Left ventricle myocardium superior (tissue), 1 donor: ENCODE measurements at regions not wholly inside any gene's neighbourhood (a gene's known extent, or its start where the extent isn't known, plus 50 kb on each side); places are given as distances from the start of the nearest gene placed in this dataset.
"Not testable (repeated sequence)": the region's sequence is repeated elsewhere in the genome, so short reads cannot be mapped to it uniquely, and the experiment has no call there.

Experiments
- ATAC-seq: fragments of 200-7000 bp; cut with Tn5 transposase; one replicate; pipeline ENCODE4 v1.9.1; 2020; ENCODE audit warnings: mild to moderate bottlenecking, moderate library complexity
- DNase-seq: peaks from one replicate; pipeline ENCODE4 v3.0.0-alpha.2; 2020
- intact Hi-C: fragments of 100-400 bp; cut with micrococcal nuclease; formaldehyde crosslinking; loops from one replicate; pipeline ENCODE4 v1.11.0; 2022
- donor health status: DM: no; HTN: yes; CAD: no; lungs with severe emphysema.

DNA sequence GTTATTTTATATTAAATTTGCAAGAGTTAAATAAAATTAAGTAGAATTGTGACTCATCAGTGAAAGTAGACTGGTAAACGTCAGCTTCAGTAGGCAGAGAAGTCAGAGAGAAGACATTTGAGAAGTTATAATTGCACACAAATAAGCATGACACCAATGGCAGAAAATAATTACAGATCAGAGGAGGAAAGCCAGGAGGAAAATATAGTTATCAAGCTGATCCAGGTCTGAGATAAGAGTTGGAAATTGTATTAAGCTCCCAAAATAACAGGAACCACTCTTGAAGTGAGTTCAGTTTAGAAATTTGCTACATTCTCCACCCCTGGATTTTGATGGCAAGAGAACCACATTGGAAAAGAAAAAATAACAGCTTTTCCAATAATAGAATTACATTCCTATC, 533.8 kb upstream of the CHORDC1 start:
- no peak for DNase-seq
- ATAC-seq = no peak
- intact Hi-C loops = no loop called here

DNA sequence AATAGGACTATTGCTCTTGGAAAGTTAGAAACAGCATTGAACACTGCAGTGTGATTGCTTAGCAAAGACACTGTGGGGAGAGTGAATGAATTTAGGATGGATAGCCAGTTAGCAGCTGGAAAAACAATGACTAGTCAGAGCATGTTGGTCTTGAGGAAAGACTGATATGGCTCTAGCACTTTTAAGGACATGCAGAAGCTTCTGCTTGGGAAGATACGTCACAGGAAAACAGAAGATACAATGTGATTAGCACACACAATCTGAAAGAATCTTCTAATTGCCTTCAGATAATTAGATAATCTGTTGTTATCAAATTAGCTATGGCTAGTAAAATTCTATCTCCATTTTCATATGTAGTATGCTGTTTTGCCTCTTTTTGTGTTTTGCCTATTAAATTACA, 530.7 kb upstream of the CHORDC1 start:
- DNase-seq (no peak), ATAC-seq (no peak)
- intact Hi-C loops = no loop called here

DNA sequence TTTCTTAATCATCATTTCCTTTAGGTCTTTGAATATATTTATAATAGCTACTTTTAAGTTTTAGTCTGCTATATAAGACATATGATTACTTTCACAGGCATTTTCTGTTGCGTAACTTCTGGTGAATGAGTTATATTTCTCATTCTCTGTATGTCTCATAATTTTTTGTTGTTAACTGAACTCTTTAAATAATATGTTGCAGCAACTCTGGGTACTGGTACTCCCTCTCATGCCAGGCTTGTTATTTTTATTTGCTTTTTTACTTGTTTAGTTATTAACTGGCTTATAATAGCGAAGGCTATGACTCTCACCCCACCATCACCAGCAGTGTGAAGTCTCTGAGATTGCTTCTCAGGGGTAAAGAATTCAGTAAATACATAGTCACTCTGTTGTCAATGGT, 524.2 kb upstream of the CHORDC1 start:
- intact Hi-C loops = no loop called here
- DNase-seq = no peak
- no peak for ATAC-seq

DNA sequence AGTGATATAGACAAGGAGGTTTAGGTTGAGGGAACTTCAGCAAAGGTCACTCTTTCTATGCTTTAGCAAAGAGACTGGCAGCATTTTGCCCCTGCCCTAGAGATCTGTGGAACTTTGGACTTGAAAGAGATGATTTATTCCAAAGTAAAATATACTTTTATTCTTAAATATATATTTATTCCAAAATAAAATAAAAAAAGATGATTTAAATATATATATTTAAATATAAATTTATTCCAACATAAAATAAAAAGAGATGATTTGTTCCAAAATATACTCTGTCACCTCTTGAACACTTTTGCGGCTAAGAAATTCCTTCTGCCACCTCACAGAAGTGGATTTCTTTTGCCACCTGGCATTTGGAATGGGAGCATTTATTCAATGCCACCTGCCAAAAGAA, 521.3 kb upstream of the CHORDC1 start:
- intact Hi-C loops = no loop called here
- DNase-seq (no peak), ATAC-seq (no peak)

DNA sequence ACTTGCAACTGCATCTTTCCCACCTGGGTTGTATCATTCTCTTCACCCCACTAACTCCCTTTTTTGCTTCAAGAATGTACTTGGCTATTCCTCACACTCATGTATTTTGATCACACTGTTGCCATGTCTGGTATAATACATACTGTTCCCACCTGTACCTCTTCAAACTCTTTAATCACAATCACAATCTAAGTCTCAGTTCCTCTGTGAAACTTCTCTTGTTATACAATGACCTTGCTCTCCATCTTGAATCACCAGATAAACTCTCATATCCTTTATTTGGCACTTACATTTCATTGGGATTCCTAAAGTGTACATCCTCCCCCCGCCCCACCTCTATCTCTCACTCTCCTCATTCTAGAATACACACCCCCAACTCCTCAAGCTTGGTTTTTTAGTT, 516.0 kb upstream of the CHORDC1 start:
- intact Hi-C loops = no loop called here
- no peak for ATAC-seq
- no peak for DNase-seq

DNA sequence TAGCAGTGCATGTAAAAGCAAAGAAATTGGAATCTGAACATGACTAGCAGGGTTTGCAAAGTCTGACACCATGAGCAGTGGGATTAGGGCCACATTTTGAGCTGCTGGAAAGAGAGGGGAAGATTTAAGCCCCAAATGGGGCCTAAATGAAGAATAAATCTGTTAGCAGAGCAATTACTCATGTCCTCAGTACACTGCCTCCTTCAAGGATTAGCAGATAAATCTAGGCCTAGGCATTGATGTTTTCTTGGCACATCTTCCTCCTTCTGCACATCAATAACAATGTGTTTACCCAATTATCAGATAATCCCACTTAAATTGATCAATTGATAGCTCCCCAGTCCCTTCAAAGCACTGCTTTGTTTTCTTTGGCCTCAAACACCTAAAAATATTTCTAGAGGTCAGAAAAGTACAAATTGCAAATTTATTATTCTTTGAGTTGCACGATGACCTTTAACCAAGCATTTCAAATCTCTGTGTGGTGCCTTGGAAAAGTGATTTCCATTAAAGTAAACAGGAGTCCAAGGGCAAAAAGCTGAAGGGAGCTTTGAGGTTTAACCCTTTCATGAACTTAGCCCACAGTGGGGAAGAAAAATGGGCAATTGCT, 514.7 kb upstream of the CHORDC1 start:
- ATAC-seq (no peak), DNase-seq (no peak)
- intact Hi-C loops = no loop called here

DNA sequence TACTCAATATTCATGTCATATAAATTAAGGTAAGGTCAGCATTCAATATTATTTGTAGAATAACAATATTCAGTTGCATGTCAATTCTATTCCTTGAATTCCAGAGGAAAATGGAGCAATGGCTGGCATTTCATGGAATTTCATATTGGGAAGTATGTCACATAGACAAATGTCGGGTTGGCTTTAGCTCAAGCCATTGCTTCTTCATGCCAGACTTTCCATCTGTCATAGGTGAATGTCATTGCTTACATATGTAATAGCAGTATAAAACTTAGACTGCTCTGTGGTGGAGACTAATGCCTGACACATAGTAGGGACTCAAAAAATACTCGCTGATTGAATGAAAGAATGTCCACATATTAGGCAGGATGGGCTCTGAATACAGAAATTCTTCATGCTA, 509.6 kb upstream of the CHORDC1 start:
- DNase-seq (no peak), ATAC-seq (no peak)
- intact Hi-C loops = no loop called here

DNA sequence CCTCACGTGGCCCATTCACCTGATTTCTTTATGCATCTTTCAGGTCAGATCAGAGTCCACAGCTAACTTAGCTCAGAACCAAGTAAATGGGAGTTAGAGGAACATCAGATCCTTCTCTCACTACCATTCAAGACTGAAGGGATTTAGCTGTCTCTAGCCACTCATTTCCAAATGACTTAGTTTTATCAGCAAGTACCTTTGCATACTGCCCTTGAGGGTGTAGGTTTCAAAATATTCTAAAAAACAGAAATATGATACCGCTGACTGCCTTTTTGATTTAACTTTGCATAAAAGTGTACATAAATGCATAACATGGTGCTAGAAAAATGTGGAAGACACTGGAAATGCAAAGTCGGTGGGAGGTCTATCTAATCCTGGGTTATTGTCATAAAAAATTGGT, 500.6 kb upstream of the CHORDC1 start:
- ATAC-seq = no peak
- no peak for DNase-seq
- intact Hi-C loops = no loop called here

DNA sequence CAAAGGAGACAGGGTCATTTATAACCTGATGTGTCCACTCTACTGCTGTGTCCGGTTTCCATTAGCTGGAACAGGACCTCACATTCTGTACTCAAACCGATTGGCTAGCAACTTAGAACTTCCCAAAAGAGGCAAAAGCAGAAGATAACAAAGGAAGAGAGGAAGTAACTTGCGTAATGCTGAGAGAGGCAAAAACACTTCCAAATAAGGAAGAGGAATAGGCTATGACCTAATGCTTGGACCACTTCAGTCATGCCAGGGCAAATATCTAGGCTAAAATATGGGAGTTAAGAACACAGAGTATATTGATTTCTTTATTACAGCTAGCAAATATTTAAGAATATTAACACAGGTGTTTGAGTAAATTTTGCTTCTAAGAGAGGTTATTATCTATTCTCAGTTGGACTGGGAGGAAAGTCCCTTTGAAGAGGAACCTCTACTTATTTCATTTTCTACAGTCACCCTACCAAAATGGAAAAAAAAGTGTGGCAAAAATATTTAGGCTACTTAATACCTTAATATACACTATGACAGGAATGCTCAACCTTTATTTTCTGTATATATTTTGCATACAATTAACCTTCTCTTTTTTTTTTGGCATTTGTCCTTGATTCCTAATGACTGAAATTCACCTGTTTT, 499.8 kb upstream of the CHORDC1 start:
- no peak for ATAC-seq
- intact Hi-C loops = no loop called here

DNA sequence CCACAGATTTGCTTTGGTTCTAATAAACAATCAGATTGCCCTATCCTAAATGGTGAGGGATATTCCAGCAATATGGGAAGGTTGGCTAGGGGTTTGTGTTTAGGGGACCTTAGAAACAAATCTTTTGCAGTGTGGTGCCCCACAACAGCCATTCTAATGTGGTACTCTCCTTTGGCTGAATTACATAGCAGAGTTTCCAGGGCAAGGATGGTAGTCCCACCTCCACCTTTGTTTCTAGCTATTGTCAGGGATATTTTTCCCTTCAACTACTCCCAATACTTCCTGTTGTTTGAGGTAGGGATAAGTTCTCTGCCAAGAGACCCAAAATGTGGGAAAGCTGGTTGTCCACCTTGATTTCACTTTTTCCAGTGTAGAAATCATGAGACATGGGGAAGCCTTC, 494.7 kb upstream of the CHORDC1 start:
- no peak for DNase-seq
- ATAC-seq = no peak
- intact Hi-C loops = no loop called here

More for the DNA sequence above, 499.8 kb upstream of the CHORDC1 start:
- DNase-seq = no peak

DNA sequence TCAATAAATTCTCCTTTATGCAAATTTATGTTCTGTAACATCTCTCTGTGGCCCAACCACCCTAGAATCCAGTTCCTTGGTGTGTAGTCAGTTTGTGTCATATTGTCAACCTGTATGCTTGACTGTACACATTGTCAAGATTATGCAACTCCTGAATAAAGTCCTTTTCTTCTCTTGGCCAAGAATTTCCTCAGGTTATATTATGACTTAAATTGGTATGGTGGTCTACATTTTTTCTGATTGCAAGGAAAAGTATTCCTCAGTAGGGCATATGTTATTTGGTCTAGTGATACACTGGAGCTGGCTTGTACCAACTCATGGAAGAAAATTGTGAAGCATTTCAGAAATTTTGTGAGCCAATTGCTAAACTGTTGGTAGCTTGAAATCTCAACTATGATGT, 482.8 kb upstream of the CHORDC1 start:
- ATAC-seq (no peak), DNase-seq (no peak)

DNA sequence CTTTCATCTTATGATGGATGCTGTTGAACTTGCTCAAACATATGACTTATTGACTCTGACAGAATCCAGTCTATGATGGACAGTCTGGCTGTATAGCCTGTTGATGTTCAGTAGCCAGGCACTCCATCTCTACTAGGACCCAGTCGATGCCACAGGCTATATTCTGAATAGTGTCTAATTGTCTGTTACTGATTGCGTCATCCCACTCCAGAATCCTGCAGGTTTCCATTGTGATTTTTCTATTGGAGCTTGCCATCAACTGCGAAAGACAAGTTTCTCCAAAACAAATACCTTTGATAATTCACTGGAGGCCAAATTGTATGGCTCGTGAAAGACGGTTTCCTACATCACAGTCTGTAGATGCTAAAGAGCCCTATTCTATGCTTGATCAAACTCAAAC, 481.7 kb upstream of the CHORDC1 start:
- intact Hi-C loops = no loop called here
- ATAC-seq (no peak), DNase-seq (no peak)

More for the DNA sequence above, 482.8 kb upstream of the CHORDC1 start:
- intact Hi-C loops = no loop called here

DNA sequence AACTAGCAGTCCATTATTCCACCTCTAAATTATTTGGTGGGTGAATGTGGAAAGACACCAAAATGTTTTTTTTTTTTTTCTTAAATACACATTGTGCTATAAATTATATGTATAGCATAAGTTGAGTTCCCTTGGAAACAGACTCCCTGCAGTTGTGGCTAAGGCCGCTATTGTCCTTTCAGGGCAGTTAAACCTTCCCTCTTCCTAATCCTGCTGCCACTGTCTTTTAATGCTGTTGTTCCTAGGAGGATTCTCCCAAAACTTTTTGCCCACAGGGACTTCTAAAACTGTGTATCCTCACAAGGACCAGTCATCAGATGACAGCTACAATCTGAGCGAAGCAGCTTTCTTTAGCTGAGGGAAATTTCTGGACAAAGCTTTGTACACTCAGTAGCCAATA, 478.9 kb upstream of the CHORDC1 start:
- ATAC-seq (no peak), DNase-seq (no peak)
- intact Hi-C loops = no loop called here

DNA sequence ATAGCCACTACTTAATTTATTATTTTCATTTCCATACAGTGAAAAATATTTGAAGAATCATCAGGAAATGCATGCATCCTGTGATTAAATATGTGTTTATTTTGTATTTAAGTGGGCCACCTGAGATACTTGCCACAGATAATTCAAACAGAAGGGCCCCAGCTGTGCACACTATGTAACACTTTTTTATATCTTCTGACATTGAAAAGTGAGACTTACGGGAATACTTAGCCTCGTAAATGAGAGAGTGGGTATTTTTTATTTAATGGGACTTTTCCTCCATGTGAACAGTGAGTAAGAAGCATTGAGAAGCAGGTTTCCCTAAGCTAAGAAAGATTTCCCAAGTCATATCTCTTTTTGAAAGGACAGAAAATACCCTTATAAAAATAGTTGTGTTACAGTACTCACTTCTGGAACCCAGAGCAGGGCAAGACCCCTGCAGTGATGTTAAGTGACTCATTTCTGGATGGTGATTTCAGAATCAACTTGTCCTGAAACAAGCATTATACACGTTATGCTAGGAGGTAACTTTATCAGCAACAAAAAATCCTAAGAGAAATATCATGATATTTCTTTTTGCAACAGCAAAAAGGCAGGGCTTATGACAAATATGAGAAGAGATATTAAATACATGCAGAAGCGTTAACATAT, 478.1 kb upstream of the CHORDC1 start:
- ATAC-seq (no peak), DNase-seq (no peak)
- intact Hi-C loops = no loop called here

DNA sequence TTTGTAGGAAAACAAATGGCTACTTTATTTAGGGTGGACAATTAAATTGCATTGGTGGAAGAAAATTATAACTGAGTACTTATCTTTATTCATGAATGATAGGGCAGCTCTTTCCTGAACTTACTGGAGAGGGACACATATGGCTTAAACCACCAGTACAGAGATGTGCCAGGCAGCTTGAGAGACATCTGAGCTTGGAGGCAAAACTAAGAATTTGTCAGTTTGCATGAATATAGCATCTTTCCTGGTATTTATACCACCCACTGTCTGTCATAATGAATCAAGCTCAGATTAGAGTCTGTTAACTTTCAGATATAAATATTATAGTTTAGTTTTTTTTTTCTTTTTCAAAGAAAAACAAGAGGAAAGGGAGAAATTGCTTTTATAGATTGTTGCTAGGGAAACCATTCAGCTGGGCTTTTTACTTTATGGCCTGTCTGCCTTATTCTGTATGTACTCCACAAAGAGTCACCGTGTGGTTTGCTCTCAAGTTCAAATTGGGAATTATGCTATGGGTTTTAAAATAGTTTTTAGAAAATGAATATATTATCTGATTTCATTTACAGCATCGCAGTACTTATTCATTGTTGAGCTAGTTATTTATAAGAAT, 477.0 kb upstream of the CHORDC1 start:
- DNase-seq = no peak
- ATAC-seq = no peak
- intact Hi-C loops = no loop called here

DNA sequence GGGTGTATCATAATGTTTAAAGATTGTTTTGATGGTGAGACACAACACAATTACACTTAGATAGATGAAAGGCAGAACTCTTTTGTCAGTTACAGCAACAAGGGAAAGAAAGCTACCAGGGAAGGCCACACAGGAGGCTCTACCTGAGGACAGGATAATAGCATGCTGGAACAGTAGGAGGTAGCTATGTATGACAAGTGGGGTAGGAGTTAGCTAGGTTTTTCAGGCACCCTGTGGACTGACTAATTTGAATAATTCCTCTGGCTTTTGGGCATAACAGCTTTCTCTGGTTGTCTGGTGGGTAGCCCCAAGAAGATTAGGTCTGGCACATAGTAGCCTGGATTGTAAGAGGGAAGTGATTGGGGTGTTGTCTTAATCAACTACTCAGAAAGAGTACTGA, 475.4 kb upstream of the CHORDC1 start:
- ATAC-seq = no peak
- intact Hi-C loops = no loop called here
- DNase-seq = no peak

DNA sequence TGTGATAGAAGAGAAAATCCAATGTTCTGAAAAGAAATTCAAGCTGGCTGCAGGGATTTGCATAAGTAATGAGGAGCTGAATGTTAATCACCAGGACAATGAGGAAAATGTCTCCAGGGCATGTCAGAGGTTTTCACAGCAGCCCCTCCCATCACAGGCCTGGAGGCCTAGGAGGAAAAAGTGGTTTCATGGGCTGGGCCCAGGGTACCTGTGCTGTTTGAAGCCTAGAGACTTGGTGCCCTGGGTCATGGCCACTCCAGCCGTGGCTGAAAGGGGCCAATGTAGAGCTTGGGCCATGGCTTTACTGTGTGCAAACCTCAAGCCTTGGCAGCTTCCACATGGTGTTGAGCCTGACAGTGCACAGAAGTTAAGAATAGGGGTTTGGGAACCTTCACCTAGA, 452.6 kb upstream of the CHORDC1 start:
- DNase-seq, intact Hi-C loops, ATAC-seq: not testable (repeated sequence)

DNA sequence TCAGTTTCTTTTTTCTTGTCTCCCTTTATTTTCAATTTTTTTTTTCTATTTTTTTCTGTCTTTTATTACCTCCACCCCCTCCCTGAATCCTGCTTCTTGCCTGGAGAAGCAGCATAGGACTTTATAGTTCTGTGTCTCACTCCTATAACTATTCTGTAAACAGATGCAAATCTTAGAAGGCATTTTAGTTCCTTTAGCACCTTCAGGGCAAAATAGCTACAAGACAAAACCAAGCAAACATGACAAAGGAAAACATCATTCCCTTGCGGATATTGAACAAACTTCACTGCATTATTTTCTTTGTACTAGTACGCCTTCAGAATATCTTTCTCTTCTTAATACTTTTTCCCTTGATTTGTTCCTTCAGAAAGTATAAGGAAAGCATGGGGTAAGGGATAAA, 446.2 kb upstream of the CHORDC1 start:
- intact Hi-C loops = no loop called here
- no peak for DNase-seq
- no peak for ATAC-seq

DNA sequence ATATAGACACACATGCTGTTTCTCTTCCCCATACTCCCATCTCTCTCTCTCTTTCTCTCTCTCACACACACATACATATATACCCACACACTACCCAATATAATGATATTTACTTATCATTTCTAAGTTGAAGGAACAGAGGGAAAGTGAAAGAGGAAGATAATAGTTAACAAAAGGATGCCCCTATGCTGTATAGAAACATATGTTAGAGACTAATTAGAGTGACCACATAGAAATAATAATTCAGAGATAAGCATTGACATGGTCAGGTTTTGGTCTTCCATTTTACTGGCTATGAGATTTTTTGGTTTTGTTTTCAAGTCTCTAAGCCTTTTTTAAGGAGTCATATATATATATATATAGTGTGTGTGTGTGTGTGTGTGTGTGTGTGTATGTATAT, 445.7 kb upstream of the CHORDC1 start:
- intact Hi-C loops = no loop called here
- ATAC-seq = no peak
- DNase-seq = no peak

DNA sequence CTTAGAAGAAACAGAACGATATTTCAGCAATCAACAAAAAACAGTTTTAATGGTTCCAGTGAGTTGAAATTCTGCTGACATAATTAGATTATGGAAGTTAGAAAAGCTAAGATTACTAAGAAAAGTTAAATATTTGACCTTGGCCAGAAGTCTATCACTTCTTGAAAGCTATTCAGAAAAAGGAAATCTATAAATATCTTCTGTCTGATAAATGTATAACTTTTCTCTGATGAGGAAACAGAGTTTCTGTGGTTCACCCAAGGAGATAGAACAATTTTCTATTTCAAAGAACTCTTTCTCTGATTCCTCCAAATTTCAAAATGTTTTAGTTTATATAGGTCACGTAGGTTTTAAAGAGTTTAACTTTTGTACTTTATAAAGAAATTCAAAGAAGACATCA, 438.4 kb upstream of the CHORDC1 start:
- DNase-seq = no peak

DNA sequence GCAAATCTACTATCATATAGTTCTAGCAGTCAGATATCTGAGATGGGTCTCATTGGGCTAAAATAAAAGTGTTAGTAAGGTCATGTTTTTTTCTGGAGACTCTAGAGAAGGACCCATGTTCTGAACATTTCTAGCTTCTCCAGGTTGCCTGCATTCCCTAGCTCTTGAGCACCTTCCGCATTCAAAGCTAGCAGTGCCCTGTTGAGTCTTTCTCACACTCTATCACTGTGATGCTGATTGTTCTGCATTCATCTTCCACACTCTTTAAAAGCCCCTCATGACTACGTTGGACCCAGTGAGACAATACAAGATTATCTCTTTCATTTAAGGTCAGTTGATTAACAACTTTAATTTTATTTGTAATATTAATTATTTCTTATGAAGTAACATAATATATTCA, 433.3 kb upstream of the CHORDC1 start:
- ATAC-seq (no peak), DNase-seq (no peak)
- intact Hi-C loops = no loop called here

More for the DNA sequence above, 438.4 kb upstream of the CHORDC1 start:
- intact Hi-C loops = no loop called here
- no peak for ATAC-seq
